Esophagus squamous epithelium (tissue), 4 donors: ENCODE measurements at regions not wholly inside any gene's neighbourhood (a gene's known extent, or its start where the extent isn't known, plus 50 kb on each side); places are given as distances from the start of the nearest gene placed in this dataset.

Experiments
- POLR2A ChIP-seq, 4 donors: fragments of 450-650 bp; IDR thresholded peaks; one replicate each; pipeline ENCODE4 v1.6.1; 2017; ENCODE audit warnings: antibody characterized with exemption in 4 of 4, mild to moderate bottlenecking in 4 of 4, moderate library complexity in 3 of 4
- TF ChIP-seq, protein P1 (sequence below), 6 experiments: fragments of 450-650 bp in 4 of 6; fragments of 200-600 bp in 2 of 6; sonication (generic) in 2 of 6; IDR thresholded peaks; one replicate each; pipeline ENCODE4 v1.5.1; 2016 to 2019; ENCODE audit warnings: antibody characterized with exemption in 6 of 6, mild to moderate bottlenecking in 4 of 6, moderate library complexity in 4 of 6

DNA sequence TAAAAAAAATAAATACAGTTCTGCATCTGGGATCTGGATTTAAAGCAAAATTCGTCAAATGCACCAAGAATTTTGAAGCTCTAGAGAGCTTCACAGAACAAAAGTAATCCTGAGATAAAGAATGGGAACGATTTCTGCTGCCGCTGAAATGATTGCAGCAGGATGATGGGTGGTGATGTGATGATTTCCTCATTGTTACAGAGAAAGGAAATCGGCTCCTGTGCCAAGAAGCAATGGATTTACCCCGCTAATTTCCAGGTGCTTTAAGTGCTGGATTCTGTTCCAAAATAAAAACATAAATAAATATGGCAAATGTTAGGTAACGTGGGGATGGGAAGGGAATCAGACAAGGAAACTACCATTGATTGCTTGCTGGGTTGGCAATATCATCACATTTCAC is 1067.9 kb upstream of the MAP3K7 start:
- TF ChIP-seq, protein P1, sequence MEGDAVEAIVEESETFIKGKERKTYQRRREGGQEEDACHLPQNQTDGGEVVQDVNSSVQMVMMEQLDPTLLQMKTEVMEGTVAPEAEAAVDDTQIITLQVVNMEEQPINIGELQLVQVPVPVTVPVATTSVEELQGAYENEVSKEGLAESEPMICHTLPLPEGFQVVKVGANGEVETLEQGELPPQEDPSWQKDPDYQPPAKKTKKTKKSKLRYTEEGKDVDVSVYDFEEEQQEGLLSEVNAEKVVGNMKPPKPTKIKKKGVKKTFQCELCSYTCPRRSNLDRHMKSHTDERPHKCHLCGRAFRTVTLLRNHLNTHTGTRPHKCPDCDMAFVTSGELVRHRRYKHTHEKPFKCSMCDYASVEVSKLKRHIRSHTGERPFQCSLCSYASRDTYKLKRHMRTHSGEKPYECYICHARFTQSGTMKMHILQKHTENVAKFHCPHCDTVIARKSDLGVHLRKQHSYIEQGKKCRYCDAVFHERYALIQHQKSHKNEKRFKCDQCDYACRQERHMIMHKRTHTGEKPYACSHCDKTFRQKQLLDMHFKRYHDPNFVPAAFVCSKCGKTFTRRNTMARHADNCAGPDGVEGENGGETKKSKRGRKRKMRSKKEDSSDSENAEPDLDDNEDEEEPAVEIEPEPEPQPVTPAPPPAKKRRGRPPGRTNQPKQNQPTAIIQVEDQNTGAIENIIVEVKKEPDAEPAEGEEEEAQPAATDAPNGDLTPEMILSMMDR (IDR thresholded peaks at IDR 0.05): no peak
- TF ChIP-seq POLR2A (IDR thresholded peaks at IDR 0.05): no peak
